Stimulated activated CD4-positive, alpha-beta T cell treated with anti-CD3 and anti-CD28 coated beads, TNF-alpha, amount 100 ng/mL, for 4 hours (primary cell): ENCODE measurements at regions not wholly inside any gene's neighbourhood (a gene's known extent, or its start where the extent isn't known, plus 50 kb on each side); places are given as distances from the start of the nearest gene placed in this dataset.
"Not testable (repeated sequence)": the region's sequence is repeated elsewhere in the genome, so short reads cannot be mapped to it uniquely, and the experiment has no call there.

Experiments used
- DNase-seq, 3 experiments: peaks; one replicate each; pipeline ENCODE4 v3.0.0-alpha.2; 2020; ENCODE audit warnings: low read depth in 3 of 3

GRCh38 chr14:106592115-106592852 lies 1065.9 kb downstream of the TMEM121 start:
- DNase-seq = peak; percentile 52 to 68 (median 55)

- no peak for DNase-seq
These were observed 1072.8 kb downstream of the TMEM121 start for GRCh38 chr14:106599209-106599608.

GRCh38 chr14:106605548-106606448 lies 1079.4 kb downstream of the TMEM121 start:
- DNase-seq = peak; percentile 64 to 73 (median 68)

- DNase-seq = no peak
These were observed 1080.6 kb downstream of the TMEM121 start for GRCh38 chr14:106606936-106607335.

- DNase-seq = no peak
These were observed 1084.3 kb downstream of the TMEM121 start for GRCh38 chr14:106610691-106611090.

GRCh38 chr14:106613256-106613655 lies 1086.9 kb downstream of the TMEM121 start:
- DNase-seq = no peak

GRCh38 chr14:106618471-106618951 lies 1092.1 kb downstream of the TMEM121 start:
- DNase-seq = peak; percentile 55 to 61 (median 56)

GRCh38 chr14:106619606-106620005 lies 1093.2 kb downstream of the TMEM121 start:
- no peak for DNase-seq

GRCh38 chr14:106620368-106620767 lies 1094.0 kb downstream of the TMEM121 start:
- no peak for DNase-seq

GRCh38 chr14:106622200-106622745 lies 1095.9 kb downstream of the TMEM121 start:
- DNase-seq = no peak

GRCh38 chr14:106625186-106625585 lies 1098.8 kb downstream of the TMEM121 start:
- DNase-seq = no peak

- not testable (repeated sequence) for DNase-seq
These were observed 1100.1 kb downstream of the TMEM121 start for GRCh38 chr14:106626469-106626868.

GRCh38 chr14:106626942-106627588 lies 1100.7 kb downstream of the TMEM121 start:
- DNase-seq = peak; percentile 32 to 50 (median 41)

- DNase-seq = no peak
These were observed 1105.5 kb downstream of the TMEM121 start for GRCh38 chr14:106631879-106632278.

- no peak for DNase-seq
These were observed 1107.3 kb downstream of the TMEM121 start for GRCh38 chr14:106633721-106634120.

- DNase-seq = no peak
These were observed 1109.2 kb downstream of the TMEM121 start for GRCh38 chr14:106635569-106635968.

- not testable (repeated sequence) for DNase-seq
These were observed 1112.5 kb downstream of the TMEM121 start for GRCh38 chr14:106638786-106639452.

- DNase-seq = no peak
These were observed 1115.7 kb downstream of the TMEM121 start for GRCh38 chr14:106642090-106642489.

GRCh38 chr14:106642971-106643370 lies 1116.6 kb downstream of the TMEM121 start:
- DNase-seq = not testable (repeated sequence)

- DNase-seq = not testable (repeated sequence)
These were observed 1122.5 kb downstream of the TMEM121 start for GRCh38 chr14:106648874-106649273.

- no peak for DNase-seq
These were observed 1124.6 kb downstream of the TMEM121 start for GRCh38 chr14:106651016-106651415.
